ENCODE measurements at regions not wholly inside any gene's neighbourhood (a gene's known extent, or its start where the extent isn't known, plus 50 kb on each side); places are given as distances from the start of the nearest gene placed in this dataset.

DNA sequence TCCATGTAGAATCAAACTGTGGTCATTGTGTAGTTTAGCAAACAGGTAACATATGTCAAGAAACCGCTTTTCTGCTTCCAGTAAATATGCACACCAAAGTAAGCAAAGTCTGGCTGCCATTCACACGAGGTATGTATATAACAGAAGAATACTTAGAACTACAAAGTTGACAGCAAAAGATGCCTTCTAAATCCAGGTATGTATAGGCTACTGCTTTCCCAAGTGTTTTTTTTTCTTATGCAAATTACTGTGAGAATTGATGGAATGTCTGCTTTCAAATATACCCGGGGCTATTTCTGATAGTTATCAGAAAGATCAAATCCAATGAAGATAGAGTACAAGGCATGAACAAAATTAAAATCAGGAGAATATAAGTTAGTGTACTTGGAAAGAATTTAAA, 229.2 kb downstream of the HACE1 start:
- H3K9me2 ChIP-seq = no peaks in the 10 kb centered on the region
- TF ChIP-seq, protein P1, sequence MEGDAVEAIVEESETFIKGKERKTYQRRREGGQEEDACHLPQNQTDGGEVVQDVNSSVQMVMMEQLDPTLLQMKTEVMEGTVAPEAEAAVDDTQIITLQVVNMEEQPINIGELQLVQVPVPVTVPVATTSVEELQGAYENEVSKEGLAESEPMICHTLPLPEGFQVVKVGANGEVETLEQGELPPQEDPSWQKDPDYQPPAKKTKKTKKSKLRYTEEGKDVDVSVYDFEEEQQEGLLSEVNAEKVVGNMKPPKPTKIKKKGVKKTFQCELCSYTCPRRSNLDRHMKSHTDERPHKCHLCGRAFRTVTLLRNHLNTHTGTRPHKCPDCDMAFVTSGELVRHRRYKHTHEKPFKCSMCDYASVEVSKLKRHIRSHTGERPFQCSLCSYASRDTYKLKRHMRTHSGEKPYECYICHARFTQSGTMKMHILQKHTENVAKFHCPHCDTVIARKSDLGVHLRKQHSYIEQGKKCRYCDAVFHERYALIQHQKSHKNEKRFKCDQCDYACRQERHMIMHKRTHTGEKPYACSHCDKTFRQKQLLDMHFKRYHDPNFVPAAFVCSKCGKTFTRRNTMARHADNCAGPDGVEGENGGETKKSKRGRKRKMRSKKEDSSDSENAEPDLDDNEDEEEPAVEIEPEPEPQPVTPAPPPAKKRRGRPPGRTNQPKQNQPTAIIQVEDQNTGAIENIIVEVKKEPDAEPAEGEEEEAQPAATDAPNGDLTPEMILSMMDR (IDR thresholded peaks at IDR 0.05) = no peak
- TF ChIP-seq POLR2AphosphoS5 (IDR thresholded peaks at IDR 0.05; ENCODE audit: low read depth, low read length) = no peak
- TF ChIP-seq, protein P2, sequence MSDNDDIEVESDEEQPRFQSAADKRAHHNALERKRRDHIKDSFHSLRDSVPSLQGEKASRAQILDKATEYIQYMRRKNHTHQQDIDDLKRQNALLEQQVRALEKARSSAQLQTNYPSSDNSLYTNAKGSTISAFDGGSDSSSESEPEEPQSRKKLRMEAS (IDR thresholded peaks at IDR 0.05; ENCODE audit: low read depth) = no peak
- no peak for TF ChIP-seq SMC3 (IDR thresholded peaks at IDR 0.05; ENCODE audit: low read depth, low read length)
- TF ChIP-seq NRF1 (IDR thresholded peaks at IDR 0.05; ENCODE audit: low read depth, low read length) = no peak
- H3K27me3 ChIP-seq (ENCODE audit: insufficient read depth) = no peaks in the 10 kb centered on the region
- H3K4me3 ChIP-seq (ENCODE audit: low read depth in 2 of 2, low read length in 1 of 2) = no peak overlapping the region
- no peaks in the 10 kb centered on the region for H3K4me1 ChIP-seq (ENCODE audit: control insufficient read depth in 1 of 2, insufficient read depth in 2 of 2, low read depth in 1 of 2, low read length in 1 of 2)
- H3K9ac ChIP-seq = no peak overlapping the region
- no peaks in the 10 kb centered on the region for H3F3A ChIP-seq (replicated peaks; ENCODE audit: insufficient read depth)
- POLR2A ChIA-PET = no interaction called here
- H3K4me2 ChIP-seq = no peak overlapping the region
- no peak for DNase-seq
- H4K20me1 ChIP-seq (ENCODE audit: insufficient read depth) = no peaks in the 10 kb centered on the region
- 44% methylated on average over 3 of the region's 3 CpGs for whole genome bisulfite sequencing (ENCODE audit: low lambda C conversion rate)
- H3K79me2 ChIP-seq (ENCODE audit: insufficient read depth) = no peaks in the 10 kb centered on the region
- H3K9me3 ChIP-seq = no peaks in the 10 kb centered on the region
- H3K36me3 ChIP-seq (replicated peaks in 1 of 2; ENCODE audit: control insufficient read depth in 1 of 2, insufficient read depth in 2 of 2, low read length in 1 of 2) = no peaks in the 10 kb centered on the region
- H2AFZ ChIP-seq (ENCODE audit: low read depth) = no peak overlapping the region
- H3K27ac ChIP-seq (ENCODE audit: low read depth in 2 of 2, low read length in 1 of 2) = no peak overlapping the region
- CTCF ChIA-PET = no interaction called here

DNA sequence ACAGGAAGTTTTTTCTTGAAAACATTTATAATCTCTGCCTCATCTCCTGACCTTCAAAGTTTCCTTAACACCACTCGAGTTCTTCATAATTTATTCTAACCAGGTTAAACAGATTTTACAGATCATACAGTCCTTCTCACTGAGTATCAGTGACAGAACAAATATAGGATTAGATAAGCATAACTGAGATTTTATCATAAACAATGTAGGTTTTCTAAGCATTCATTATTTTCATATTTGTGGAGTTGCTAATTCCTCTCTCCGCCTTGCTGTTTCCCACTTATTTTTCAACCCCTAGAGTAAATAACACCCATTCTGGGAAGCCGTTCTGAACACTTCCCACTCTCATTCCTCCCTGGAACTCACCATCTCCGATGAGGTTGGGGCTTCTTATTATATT, 229.9 kb downstream of the HACE1 start:
- Histone ChIP-seq H3K9me3 (no peaks in the 10 kb centered on the region), H3K27ac (ENCODE audit: low read depth in 2 of 2, low read length in 1 of 2) (no peak overlapping the region), H3K4me3 (ENCODE audit: low read depth in 2 of 2, low read length in 1 of 2) (no peak overlapping the region), H3K9me2 (no peaks in the 10 kb centered on the region), H3F3A (replicated peaks; ENCODE audit: insufficient read depth) (no peaks in the 10 kb centered on the region), H3K27me3 (ENCODE audit: insufficient read depth) (no peaks in the 10 kb centered on the region), H3K4me2 (no peak overlapping the region), H2AFZ (ENCODE audit: low read depth) (no peak overlapping the region), H3K79me2 (ENCODE audit: insufficient read depth) (no peaks in the 10 kb centered on the region), H3K4me1 (ENCODE audit: control insufficient read depth in 1 of 2, insufficient read depth in 2 of 2, low read depth in 1 of 2, low read length in 1 of 2) (no peaks in the 10 kb centered on the region), H4K20me1 (ENCODE audit: insufficient read depth) (no peaks in the 10 kb centered on the region), H3K9ac (no peak overlapping the region), H3K36me3 (replicated peaks in 1 of 2; ENCODE audit: control insufficient read depth in 1 of 2, insufficient read depth in 2 of 2, low read length in 1 of 2) (no peaks in the 10 kb centered on the region)
- 79% methylated on average over 4 of the region's 4 CpGs for WGBS (ENCODE audit: low lambda C conversion rate)
- ChIA-PET CTCF (no interaction called here), POLR2A (no interaction called here)
- no peak for DNase-seq
- TF ChIP-seq, protein P3, sequence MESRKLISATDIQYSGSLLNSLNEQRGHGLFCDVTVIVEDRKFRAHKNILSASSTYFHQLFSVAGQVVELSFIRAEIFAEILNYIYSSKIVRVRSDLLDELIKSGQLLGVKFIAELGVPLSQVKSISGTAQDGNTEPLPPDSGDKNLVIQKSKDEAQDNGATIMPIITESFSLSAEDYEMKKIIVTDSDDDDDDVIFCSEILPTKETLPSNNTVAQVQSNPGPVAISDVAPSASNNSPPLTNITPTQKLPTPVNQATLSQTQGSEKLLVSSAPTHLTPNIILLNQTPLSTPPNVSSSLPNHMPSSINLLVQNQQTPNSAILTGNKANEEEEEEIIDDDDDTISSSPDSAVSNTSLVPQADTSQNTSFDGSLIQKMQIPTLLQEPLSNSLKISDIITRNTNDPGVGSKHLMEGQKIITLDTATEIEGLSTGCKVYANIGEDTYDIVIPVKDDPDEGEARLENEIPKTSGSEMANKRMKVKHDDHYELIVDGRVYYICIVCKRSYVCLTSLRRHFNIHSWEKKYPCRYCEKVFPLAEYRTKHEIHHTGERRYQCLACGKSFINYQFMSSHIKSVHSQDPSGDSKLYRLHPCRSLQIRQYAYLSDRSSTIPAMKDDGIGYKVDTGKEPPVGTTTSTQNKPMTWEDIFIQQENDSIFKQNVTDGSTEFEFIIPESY (IDR thresholded peaks at IDR 0.05; ENCODE audit: borderline replicate concordance, low read depth) = no peak
- TF ChIP-seq, protein P4, sequence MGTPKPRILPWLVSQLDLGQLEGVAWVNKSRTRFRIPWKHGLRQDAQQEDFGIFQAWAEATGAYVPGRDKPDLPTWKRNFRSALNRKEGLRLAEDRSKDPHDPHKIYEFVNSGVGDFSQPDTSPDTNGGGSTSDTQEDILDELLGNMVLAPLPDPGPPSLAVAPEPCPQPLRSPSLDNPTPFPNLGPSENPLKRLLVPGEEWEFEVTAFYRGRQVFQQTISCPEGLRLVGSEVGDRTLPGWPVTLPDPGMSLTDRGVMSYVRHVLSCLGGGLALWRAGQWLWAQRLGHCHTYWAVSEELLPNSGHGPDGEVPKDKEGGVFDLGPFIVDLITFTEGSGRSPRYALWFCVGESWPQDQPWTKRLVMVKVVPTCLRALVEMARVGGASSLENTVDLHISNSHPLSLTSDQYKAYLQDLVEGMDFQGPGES (IDR thresholded peaks at IDR 0.05; ENCODE audit: low read depth, low read length) = no peak
- no peak for TF ChIP-seq SMC3 (IDR thresholded peaks at IDR 0.05; ENCODE audit: low read depth, low read length)
- no peak for TF ChIP-seq TEAD4 (IDR thresholded peaks at IDR 0.05; ENCODE audit: borderline replicate concordance, insufficient read depth)
- TF ChIP-seq, protein P1 (IDR thresholded peaks at IDR 0.05) = no peak
- TF ChIP-seq EP300 (IDR thresholded peaks at IDR 0.05; ENCODE audit: borderline replicate concordance in 1 of 2, low read depth in 1 of 2, low read length in 1 of 2) = no peak
- no peak for TF ChIP-seq RFX5 (IDR thresholded peaks at IDR 0.05; ENCODE audit: low read length)
- no peak for TF ChIP-seq MXI1 (IDR thresholded peaks at IDR 0.05; ENCODE audit: low read depth, low read length)
- TF ChIP-seq, protein P5, sequence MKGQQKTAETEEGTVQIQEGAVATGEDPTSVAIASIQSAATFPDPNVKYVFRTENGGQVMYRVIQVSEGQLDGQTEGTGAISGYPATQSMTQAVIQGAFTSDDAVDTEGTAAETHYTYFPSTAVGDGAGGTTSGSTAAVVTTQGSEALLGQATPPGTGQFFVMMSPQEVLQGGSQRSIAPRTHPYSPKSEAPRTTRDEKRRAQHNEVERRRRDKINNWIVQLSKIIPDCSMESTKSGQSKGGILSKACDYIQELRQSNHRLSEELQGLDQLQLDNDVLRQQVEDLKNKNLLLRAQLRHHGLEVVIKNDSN (IDR thresholded peaks at IDR 0.05; ENCODE audit: borderline replicate concordance, low read depth) = no peak
- no peak for TF ChIP-seq GATA2 (CRISPR knock-in tag; IDR thresholded peaks at IDR 0.05)
- no peak for TF ChIP-seq MEF2A (IDR thresholded peaks at IDR 0.05; ENCODE audit: borderline replicate concordance, low read depth)
- no peak for TF ChIP-seq POLR2AphosphoS5 (IDR thresholded peaks at IDR 0.05; ENCODE audit: low read depth, low read length)
- no peak for TF ChIP-seq ELF1 (IDR thresholded peaks at IDR 0.05)
- no peak for TF ChIP-seq CHD2 (IDR thresholded peaks at IDR 0.05; ENCODE audit: low read length, partially characterized antibody)
- no peak for TF ChIP-seq TCF12 (IDR thresholded peaks at IDR 0.05)
- no peak for TF ChIP-seq RCOR1 (IDR thresholded peaks at IDR 0.05; ENCODE audit: low read length)
- TF ChIP-seq NRF1 (IDR thresholded peaks at IDR 0.05; ENCODE audit: low read depth, low read length) = no peak
- TF ChIP-seq EZH2phosphoT487 (IDR thresholded peaks at IDR 0.05; ENCODE audit: borderline replicate concordance, low read depth) = no peak
